Esophagus squamous epithelium (tissue), 4 donors: ENCODE measurements at regions not wholly inside any gene's neighbourhood (a gene's known extent, or its start where the extent isn't known, plus 50 kb on each side); places are given as distances from the start of the nearest gene placed in this dataset.

Source experiments
- CTCF ChIP-seq, 6 experiments: fragments of 450-650 bp in 4 of 6; fragments of 200-600 bp in 2 of 6; sonication (generic) in 2 of 6; IDR thresholded peaks; one replicate each; pipeline ENCODE4 v1.5.1; 2016 to 2019; ENCODE audit warnings: antibody characterized with exemption in 6 of 6, mild to moderate bottlenecking in 4 of 6, moderate library complexity in 4 of 6
- POLR2A ChIP-seq, 4 donors: fragments of 450-650 bp; IDR thresholded peaks; one replicate each; pipeline ENCODE4 v1.6.1; 2017; ENCODE audit warnings: antibody characterized with exemption in 4 of 4, mild to moderate bottlenecking in 4 of 4, moderate library complexity in 3 of 4

GRCh38 chr6:115443825-115444478 is 616.7 kb downstream of the FRK start:
- no peak for TF ChIP-seq POLR2A (IDR thresholded peaks at IDR 0.05)
- no peak for TF ChIP-seq CTCF (IDR thresholded peaks at IDR 0.05)
